Naive thymus-derived CD4-positive, alpha-beta T cell (primary cell): ENCODE measurements at regions not wholly inside any gene's neighbourhood (a gene's known extent, or its start where the extent isn't known, plus 50 kb on each side); places are given as distances from the start of the nearest gene placed in this dataset.

Source experiments
- ATAC-seq: fragments of 150-1000 bp; cut with Tn5 transposase; 2 replicates; pipeline ENCODE4 v1.10.0; 2021; ENCODE audit warnings: mild to moderate bottlenecking, moderate library complexity
- CTCF ChIA-PET: fragments of 350-600 bp; sonication (Branson Sonifier 250); formaldehyde crosslinking; loops from one replicate; lab custom pipeline; 2021; ENCODE audit warnings: antibody characterized with exemption; lab: Charles Lee
- POLR2A ChIA-PET: fragments of 350-600 bp; sonication (Branson Sonifier 250); formaldehyde crosslinking; loops from one replicate; lab custom pipeline; 2021; ENCODE audit warnings: antibody characterized with exemption, inconsistent platforms; lab: Charles Lee
- DNase-seq, 9 donors: peaks; one replicate each; pipeline versions ENCODE4 v3.0.0 to v3.0.0-alpha.2; 2020 to 2022; ENCODE audit warnings: mixed read lengths in 1 of 9
- H3K27ac ChIP-seq: one replicate; pipeline ENCODE4 v1.7.0; 2013; ENCODE audit warnings: mild to moderate bottlenecking, low read depth, low read length, moderate library complexity
- H3K27me3 ChIP-seq, 2 donors: one replicate each; pipeline ENCODE4 v1.7.0; 2013; ENCODE audit warnings: low read length in 2 of 2, mild to moderate bottlenecking in 2 of 2, moderate library complexity in 2 of 2; ENCODE audit not compliant: control insufficient read depth in 2 of 2, insufficient read depth in 2 of 2
- H3K36me3 ChIP-seq, 3 experiments: 1 replicate in 2 of 3; 2 replicates in 1 of 3; pipeline ENCODE4 v1.7.0; 2013; ENCODE audit warnings: low read length in 3 of 3, mild to moderate bottlenecking in 3 of 3, moderate library complexity in 1 of 3; ENCODE audit not compliant: insufficient read depth in 3 of 3, control insufficient read depth in 2 of 3
- H3K4me1 ChIP-seq, 2 donors: one replicate each; pipeline ENCODE4 v1.7.0; 2013; ENCODE audit warnings: low read length in 2 of 2, mild to moderate bottlenecking in 2 of 2, moderate library complexity in 1 of 2; ENCODE audit not compliant: control insufficient read depth in 2 of 2, insufficient read depth in 2 of 2
- H3K4me3 ChIP-seq: 2 replicates; pipeline ENCODE4 v1.7.0; 2013; ENCODE audit warnings: mild to moderate bottlenecking, low read length
- H3K9me3 ChIP-seq, 3 experiments: 1 replicate in 2 of 3; 2 replicates in 1 of 3; pipeline ENCODE4 v1.7.0; 2013; ENCODE audit warnings: low read length in 3 of 3; ENCODE audit not compliant: control insufficient read depth in 2 of 3
- H3K27ac Mint-ChIP-seq, 9 donors: one replicate each; pipeline ENCODE4 v1.8.0; 2020 to 2022; ENCODE audit warnings: mixed read lengths in 9 of 9, mild to moderate bottlenecking in 8 of 9, moderate library complexity in 5 of 9, inconsistent platforms in 2 of 9
- H3K27me3 Mint-ChIP-seq, 5 donors: one replicate each; pipeline ENCODE4 v1.8.0; 2021 to 2022; ENCODE audit warnings: mixed read lengths in 5 of 5, mild to moderate bottlenecking in 1 of 5
- H3K36me3 Mint-ChIP-seq, 5 donors: one replicate each; pipeline ENCODE4 v1.8.0; 2020 to 2022; ENCODE audit warnings: mixed read lengths in 5 of 5, mild to moderate bottlenecking in 3 of 5, inconsistent platforms in 1 of 5
- H3K4me1 Mint-ChIP-seq, 7 donors: one replicate each; pipeline ENCODE4 v1.8.0; 2020 to 2022; ENCODE audit warnings: mixed read lengths in 7 of 7, mild to moderate bottlenecking in 3 of 7, inconsistent platforms in 1 of 7
- H3K4me3 Mint-ChIP-seq, 10 donors: one replicate each; pipeline ENCODE4 v1.8.0; 2020 to 2022; ENCODE audit warnings: mild to moderate bottlenecking in 10 of 10, mixed read lengths in 10 of 10, moderate library complexity in 6 of 10, inconsistent platforms in 2 of 10
- H3K9me3 Mint-ChIP-seq, 11 donors: one replicate each; pipeline ENCODE4 v1.8.0; 2020 to 2022; ENCODE audit warnings: mixed read lengths in 11 of 11, mild to moderate bottlenecking in 4 of 11, inconsistent platforms in 1 of 11, moderate library complexity in 1 of 11
- intact Hi-C, 2 donors: fragments of 100-400 bp; cut with micrococcal nuclease; formaldehyde crosslinking; loops; one replicate each; pipeline ENCODE4 v1.15.1; 2023

- ATAC-seq = no peak
- intact Hi-C loops = no loop called here
- no peak overlapping the region for H3K4me3 Mint-ChIP-seq
- peaks cover 0 to 4% (median 0%) of the 10 kb centered on the region in 5 donors for H3K27me3 Mint-ChIP-seq
- no peaks in the 10 kb centered on the region for H3K9me3 ChIP-seq
- CTCF ChIA-PET = no interaction called here
- H3K36me3 ChIP-seq = no peaks in the 10 kb centered on the region
- POLR2A ChIA-PET = no interaction called here
- H3K27me3 ChIP-seq = no peaks in the 10 kb centered on the region
- no peaks in the 10 kb centered on the region for H3K4me1 Mint-ChIP-seq
- no peak overlapping the region for H3K27ac Mint-ChIP-seq
- no peak overlapping the region for H3K4me3 ChIP-seq
- H3K4me1 ChIP-seq = no peaks in the 10 kb centered on the region
- no peak overlapping the region for H3K27ac ChIP-seq
- DNase-seq = no peak
- H3K9me3 Mint-ChIP-seq = peaks cover 0 to 13% (median 0%) of the 10 kb centered on the region in 11 donors
- H3K36me3 Mint-ChIP-seq = no peaks in the 10 kb centered on the region
Observed at GRCh38 chr6:19032591-19033295, 645.6 kb downstream of the RNF144B start.

- Histone ChIP-seq H3K27ac (no peak overlapping the region), H3K9me3 (no peaks in the 10 kb centered on the region), H3K36me3 (no peaks in the 10 kb centered on the region), H3K4me3 (no peak overlapping the region), H3K4me1 (no peaks in the 10 kb centered on the region), H3K27me3 (no peaks in the 10 kb centered on the region)
- ChIA-PET CTCF (no interaction called here), POLR2A (no interaction called here)
- Mint-ChIP-seq H3K4me1 (no peaks in the 10 kb centered on the region), H3K9me3 (peaks cover 0 to 13% (median 0%) of the 10 kb centered on the region in 11 donors), H3K27me3 (peaks cover 0 to under 1% (median 0%) of the 10 kb centered on the region in 5 donors), H3K27ac (no peak overlapping the region), H3K36me3 (no peaks in the 10 kb centered on the region), H3K4me3 (no peak overlapping the region)
- intact Hi-C loops = no loop called here
- ATAC-seq (no peak), DNase-seq (no peak)
Observed at GRCh38 chr6:19033683-19034082, 646.5 kb downstream of the RNF144B start.

DNA sequence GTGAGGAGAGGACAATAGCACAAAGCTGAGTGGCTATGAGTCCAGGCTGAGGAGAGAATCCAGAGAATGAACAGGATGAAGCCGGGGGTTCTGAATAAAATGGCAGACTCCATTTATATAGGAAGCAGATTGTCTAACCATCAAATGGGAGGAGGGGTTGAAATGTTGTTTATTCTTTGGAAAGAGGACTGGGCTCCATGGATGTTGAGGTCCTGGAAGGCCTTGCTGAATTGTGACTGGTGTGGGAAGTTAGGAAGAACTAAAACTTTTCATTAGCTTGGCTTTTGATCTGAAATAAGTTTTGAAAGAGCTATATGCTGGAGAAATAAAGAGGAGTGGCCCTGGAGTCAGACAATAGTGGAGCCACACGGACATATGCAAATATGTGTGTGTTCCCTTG is 647.8 kb downstream of the RNF144B start:
- H3K9me3 Mint-ChIP-seq = peaks cover 0 to 13% (median 0%) of the 10 kb centered on the region in 11 donors
- POLR2A ChIA-PET = no interaction called here
- H3K4me3 Mint-ChIP-seq = no peak overlapping the region
- Histone ChIP-seq H3K27me3 (no peaks in the 10 kb centered on the region), H3K27ac (no peak overlapping the region), H3K4me1 (no peaks in the 10 kb centered on the region), H3K9me3 (no peaks in the 10 kb centered on the region), H3K4me3 (no peak overlapping the region), H3K36me3 (no peaks in the 10 kb centered on the region)
- H3K4me1 Mint-ChIP-seq = no peaks in the 10 kb centered on the region
- H3K27me3 Mint-ChIP-seq = no peaks in the 10 kb centered on the region
- ATAC-seq (no peak), DNase-seq (no peak)
- CTCF ChIA-PET = no interaction called here
- no peak overlapping the region for H3K27ac Mint-ChIP-seq
- H3K36me3 Mint-ChIP-seq = no peaks in the 10 kb centered on the region
- intact Hi-C loops = no loop called here

GRCh38 chr6:19035461-19036195 is 648.5 kb downstream of the RNF144B start:
- no peaks in the 10 kb centered on the region for H3K27me3 Mint-ChIP-seq

DNA sequence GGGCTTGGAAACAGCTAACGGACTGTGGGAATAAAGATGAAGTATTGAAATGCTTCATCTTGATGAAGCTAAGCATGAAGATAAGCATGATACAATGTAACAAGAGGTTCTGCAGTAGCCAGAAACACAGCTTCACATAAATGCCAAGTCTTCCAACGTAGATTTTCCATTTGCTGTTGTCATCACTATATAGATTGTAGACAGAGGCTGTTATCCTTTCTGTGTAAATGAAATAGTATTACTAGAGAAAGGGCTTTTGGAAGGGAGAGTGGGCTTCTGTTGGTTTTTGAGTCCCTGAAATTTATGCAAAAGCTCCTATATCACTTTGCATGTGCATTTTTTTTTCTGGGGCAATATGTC is 649.0 kb downstream of the RNF144B start:
- Histone ChIP-seq H3K4me1 (no peaks in the 10 kb centered on the region), H3K9me3 (no peaks in the 10 kb centered on the region), H3K27ac (no peak overlapping the region), H3K27me3 (no peaks in the 10 kb centered on the region), H3K4me3 (no peak overlapping the region), H3K36me3 (no peaks in the 10 kb centered on the region)
- ChIA-PET POLR2A (no interaction called here), CTCF (no interaction called here)
- Mint-ChIP-seq H3K27me3 (no peaks in the 10 kb centered on the region), H3K4me1 (no peaks in the 10 kb centered on the region), H3K4me3 (no peak overlapping the region), H3K27ac (no peak overlapping the region), H3K9me3 (peaks cover 0 to 13% (median 0%) of the 10 kb centered on the region in 11 donors), H3K36me3 (no peaks in the 10 kb centered on the region)
- intact Hi-C loops = no loop called here
- ATAC-seq = no peak
- no peak for DNase-seq

More at GRCh38 chr6:19035461-19036195, 648.5 kb downstream of the RNF144B start:
- Histone ChIP-seq H3K27ac (no peak overlapping the region), H3K9me3 (no peaks in the 10 kb centered on the region), H3K36me3 (no peaks in the 10 kb centered on the region), H3K27me3 (no peaks in the 10 kb centered on the region), H3K4me1 (no peaks in the 10 kb centered on the region), H3K4me3 (no peak overlapping the region)
- no peak for DNase-seq
- Mint-ChIP-seq H3K4me1 (no peaks in the 10 kb centered on the region), H3K4me3 (no peak overlapping the region), H3K9me3 (peaks cover 0 to 13% (median 0%) of the 10 kb centered on the region in 11 donors), H3K36me3 (no peaks in the 10 kb centered on the region), H3K27ac (no peak overlapping the region)
- no peak for ATAC-seq
- intact Hi-C loops = no loop called here
- ChIA-PET CTCF (no interaction called here), POLR2A (no interaction called here)

DNA sequence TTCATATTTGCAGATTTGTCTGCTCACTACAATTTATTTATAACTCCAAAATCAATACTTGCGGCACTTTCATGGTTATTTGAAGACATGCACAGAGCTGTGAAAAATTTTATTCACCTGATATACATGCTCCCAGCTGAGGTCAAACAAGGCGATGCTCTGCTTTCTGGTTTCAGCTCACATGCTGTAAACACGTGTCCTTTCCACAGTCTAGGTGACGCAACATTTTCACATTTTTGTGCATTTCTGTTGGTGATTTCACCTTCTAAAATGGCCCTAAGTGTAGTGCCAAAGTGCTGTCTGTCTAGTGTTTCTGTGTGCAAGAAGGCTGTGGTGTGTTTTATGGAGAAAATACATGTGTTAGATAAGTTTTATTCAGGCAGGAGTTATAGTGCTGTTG is 650.5 kb downstream of the RNF144B start:
- ATAC-seq (no peak), DNase-seq (no peak)
- Histone ChIP-seq H3K27ac (no peak overlapping the region), H3K27me3 (no peaks in the 10 kb centered on the region), H3K4me1 (no peaks in the 10 kb centered on the region), H3K9me3 (no peaks in the 10 kb centered on the region), H3K36me3 (no peaks in the 10 kb centered on the region), H3K4me3 (no peak overlapping the region)
- no peak overlapping the region for H3K4me3 Mint-ChIP-seq
- H3K36me3 Mint-ChIP-seq = no peaks in the 10 kb centered on the region
- H3K27me3 Mint-ChIP-seq = no peaks in the 10 kb centered on the region
- intact Hi-C loops = no loop called here
- ChIA-PET CTCF (no interaction called here), POLR2A (no interaction called here)
- H3K27ac Mint-ChIP-seq = no peak overlapping the region
- no peaks in the 10 kb centered on the region for H3K4me1 Mint-ChIP-seq
- H3K9me3 Mint-ChIP-seq = peaks cover 0 to 12% (median 0%) of the 10 kb centered on the region in 11 donors

- no peak overlapping the region for H3K27ac Mint-ChIP-seq
- ChIA-PET CTCF (no interaction called here), POLR2A (no interaction called here)
- Histone ChIP-seq H3K4me3 (no peak overlapping the region), H3K36me3 (no peaks in the 10 kb centered on the region), H3K4me1 (no peaks in the 10 kb centered on the region), H3K27me3 (no peaks in the 10 kb centered on the region), H3K27ac (no peak overlapping the region), H3K9me3 (no peaks in the 10 kb centered on the region)
- H3K9me3 Mint-ChIP-seq = peaks cover 0 to 4% (median 0%) of the 10 kb centered on the region in 11 donors
- DNase-seq = no peak
- H3K4me3 Mint-ChIP-seq = no peak overlapping the region
- ATAC-seq = no peak
- no peaks in the 10 kb centered on the region for H3K27me3 Mint-ChIP-seq
- H3K36me3 Mint-ChIP-seq = no peaks in the 10 kb centered on the region
- H3K4me1 Mint-ChIP-seq = no peaks in the 10 kb centered on the region
- intact Hi-C loops = no loop called here
Observed at GRCh38 chr6:19039287-19039686, 652.1 kb downstream of the RNF144B start.
